AG08395 (cell line): ENCODE measurements at regions not wholly inside any gene's neighbourhood (a gene's known extent, or its start where the extent isn't known, plus 50 kb on each side); places are given as distances from the start of the nearest gene placed in this dataset.
"Not testable (repeated sequence)": the region's sequence is repeated elsewhere in the genome, so short reads cannot be mapped to it uniquely, and the experiment has no call there.

Experiments
- DNase-seq: peaks from one replicate; pipeline ENCODE4 v3.0.0; 2012; ENCODE audit warnings: mixed read lengths, low spot score

DNA sequence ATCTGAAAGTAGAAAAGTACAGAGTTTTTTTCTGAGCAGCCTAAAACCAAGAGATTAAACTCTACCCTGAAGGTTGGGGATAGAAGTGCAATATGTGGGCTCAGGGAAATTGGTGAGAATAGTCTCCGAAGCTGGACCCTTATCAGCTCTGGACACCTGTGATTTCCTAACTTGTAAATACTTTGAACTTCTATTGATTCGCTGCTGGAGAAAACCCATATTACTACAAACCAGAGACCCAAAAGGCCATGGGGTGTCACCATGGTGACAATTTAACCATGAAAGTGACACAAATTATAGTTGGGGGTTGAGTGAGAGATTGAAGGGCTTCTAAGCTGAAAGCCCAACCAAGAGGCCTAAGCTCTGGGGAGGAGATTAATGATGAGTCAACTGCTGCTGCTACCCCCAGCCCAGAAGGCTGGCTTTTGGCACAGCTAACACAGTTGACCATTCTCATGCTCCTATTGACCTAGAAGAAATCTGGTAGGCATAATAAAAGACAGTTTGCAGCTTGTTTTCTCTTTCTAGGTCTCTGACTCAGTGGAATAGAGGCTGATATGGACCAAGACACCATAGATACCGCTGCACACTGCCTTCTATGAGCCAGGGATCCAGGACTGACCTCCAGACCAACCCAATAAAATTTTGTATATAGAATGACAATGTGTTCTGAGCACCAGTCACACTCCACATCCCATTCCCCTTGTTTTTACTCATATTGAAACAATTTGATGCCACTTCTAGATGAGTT is 131.9 kb upstream of the FNDC3A start:
- DNase-seq: no peak

DNA sequence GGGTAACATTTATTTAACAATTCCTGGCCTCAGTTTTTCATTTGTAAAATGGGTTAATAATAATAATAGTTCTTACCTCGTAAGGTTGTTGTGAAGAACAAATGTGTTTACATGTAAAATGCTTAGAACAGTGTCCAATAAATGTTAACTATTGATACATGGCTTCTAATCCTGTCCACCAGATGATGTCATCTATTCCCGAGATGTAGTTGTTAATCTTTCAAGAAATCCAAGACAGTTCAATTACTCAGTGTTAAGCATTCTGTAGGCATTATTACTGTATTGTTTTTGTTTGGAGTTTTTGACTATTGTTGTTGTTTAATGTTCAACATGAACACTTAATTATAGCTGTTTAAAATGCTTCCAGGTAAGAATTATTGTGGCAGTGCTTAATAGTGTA is 131.0 kb upstream of the FNDC3A start:
- DNase-seq: no peak

DNA sequence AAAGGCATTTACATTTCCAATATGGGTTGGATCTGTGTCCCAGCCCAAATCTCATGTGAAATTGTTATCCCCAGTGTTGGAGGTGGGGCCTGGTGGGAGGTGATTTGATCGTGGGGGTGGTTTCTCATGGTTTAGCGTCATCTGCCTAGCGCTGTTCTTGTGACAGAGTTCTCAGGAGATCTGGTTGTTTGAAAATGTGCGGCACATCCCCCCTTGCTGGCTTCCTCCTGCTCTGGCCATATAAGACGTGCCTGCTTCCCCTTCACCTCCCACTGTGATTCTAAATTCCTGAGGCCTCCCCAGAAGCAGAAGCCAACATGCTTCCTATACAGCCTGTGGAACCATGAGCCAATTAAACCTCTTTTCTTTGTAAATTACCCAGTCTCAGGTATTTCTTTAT is 126.2 kb upstream of the FNDC3A start:
- no peak for DNase-seq

DNA sequence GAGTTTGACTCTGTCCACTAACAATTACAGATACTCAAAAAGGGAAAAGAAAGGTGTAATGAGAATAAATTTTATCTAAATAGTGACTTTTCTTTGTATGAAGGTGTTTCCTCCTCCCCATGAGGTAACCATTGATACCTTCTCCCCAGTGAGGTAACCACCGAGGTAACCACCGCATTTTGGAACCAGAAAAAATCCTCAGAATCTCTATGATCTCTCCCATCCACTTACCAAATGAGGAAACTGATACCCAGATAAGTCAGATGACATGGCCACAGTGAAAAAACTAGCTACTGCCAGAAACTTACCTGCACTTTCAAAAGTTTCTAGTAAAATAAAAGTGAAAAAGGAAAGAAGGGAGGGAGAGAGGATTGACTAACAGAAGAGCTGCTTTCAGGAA is 124.0 kb upstream of the FNDC3A start:
- no peak for DNase-seq

DNA sequence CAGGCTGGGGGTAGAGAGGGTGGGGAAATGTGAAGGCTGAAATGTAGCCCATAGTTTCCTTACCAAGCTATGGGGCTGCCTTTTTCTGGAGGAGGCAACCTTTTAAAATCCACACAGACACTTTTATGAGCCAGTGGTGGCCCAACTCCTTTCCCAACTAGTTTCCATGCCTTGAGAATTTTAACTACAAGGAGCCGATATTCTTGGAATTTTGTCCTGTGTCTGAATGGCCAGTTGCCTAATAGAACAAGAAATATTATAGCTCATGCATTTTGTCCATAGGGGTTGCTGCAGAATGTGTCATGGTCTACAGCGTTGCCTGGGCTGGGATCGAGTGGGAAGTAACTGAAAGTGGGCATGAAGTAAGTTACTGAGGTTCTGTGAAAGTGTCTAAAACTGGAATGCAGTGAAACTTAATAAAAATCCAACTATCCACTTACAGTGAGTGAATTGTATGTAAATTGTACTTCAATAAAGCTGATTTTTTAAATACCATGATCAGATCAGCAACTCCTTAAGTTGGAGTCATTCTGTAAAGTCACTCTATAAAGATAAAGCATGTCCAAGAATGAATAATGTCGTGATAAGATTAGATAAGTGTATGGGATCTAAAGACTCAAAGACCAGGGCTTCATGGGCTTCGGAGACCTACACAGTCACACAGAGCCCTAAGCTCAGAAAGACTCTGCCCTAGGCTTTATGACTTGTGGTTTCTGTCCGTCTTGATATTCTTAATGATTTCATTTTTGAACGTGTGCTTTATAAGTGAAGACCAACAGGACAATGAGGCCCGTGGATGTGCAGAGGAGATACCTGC is 122.6 kb upstream of the FNDC3A start:
- no peak for DNase-seq

DNA sequence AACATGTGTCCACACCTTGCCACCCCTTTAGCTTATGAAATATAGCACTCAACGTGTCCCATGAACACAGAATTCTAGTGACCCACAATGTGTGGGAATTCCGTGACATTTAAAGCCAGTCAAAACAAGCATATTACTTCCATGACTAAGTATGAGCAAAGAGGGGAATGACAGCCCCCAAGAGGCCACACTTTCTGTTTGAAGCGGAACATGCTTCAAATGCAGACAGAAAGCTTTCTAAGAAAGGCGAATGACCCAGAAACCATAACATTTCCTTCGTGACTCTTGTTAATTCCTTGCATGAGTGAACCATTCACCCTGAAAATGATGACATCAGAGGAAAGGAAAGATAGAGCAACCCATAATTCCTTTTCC is 122.0 kb upstream of the FNDC3A start:
- no peak for DNase-seq

DNA sequence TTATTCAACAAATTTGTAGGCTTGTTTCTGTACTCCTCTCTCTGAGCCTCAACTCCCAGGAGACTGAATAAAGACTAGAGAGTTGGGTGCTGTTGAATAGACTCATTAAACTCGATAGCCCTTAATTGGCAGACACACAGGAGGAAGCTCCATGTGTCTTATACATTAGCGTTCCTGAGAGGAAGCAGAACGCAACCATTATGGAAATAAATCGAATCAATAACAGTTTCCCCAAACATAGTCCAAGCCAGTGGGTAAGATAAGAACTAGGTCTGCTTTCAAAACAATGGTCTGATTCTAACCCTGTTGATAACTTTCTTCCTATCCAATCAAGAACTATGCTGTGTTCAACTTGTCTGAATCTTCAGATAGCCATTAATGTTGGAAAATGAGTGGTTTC is 118.1 kb upstream of the FNDC3A start:
- no peak for DNase-seq

DNA sequence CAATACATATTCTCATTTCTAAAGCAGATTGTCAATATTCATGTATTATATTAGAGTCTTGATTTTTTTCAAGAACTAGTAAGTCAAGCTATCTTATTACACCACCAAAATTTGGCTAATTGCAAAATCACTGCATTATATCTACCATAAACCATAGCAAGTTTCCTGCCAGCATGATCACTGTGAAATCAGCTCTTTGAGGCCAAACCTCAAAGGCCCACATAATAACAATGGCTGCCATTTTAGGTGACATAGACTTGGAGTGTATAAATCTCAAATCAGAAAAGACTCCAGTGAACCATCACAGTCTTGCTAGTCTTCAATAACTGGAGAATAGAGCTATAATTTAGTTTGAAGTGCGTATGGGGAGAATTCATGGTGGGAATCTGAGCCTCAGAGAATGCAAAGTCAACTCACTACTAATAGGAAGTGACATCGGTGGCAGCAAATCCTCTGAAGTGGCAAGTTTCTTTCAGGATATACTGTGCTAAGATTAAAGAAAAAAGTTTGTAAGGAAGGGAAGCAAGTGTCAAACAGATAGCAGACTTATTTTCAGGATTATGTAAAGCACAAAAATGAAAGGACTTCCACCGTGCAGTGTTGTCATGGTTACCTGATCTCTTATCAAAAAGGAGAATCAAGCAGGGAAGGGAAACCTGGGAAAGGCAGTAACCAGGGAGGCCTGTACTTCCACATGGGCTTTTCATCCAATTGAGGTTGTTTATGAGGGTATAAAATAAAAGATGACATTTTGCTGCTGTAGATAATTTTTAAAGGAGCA is 117.4 kb upstream of the FNDC3A start:
- no peak for DNase-seq

DNA sequence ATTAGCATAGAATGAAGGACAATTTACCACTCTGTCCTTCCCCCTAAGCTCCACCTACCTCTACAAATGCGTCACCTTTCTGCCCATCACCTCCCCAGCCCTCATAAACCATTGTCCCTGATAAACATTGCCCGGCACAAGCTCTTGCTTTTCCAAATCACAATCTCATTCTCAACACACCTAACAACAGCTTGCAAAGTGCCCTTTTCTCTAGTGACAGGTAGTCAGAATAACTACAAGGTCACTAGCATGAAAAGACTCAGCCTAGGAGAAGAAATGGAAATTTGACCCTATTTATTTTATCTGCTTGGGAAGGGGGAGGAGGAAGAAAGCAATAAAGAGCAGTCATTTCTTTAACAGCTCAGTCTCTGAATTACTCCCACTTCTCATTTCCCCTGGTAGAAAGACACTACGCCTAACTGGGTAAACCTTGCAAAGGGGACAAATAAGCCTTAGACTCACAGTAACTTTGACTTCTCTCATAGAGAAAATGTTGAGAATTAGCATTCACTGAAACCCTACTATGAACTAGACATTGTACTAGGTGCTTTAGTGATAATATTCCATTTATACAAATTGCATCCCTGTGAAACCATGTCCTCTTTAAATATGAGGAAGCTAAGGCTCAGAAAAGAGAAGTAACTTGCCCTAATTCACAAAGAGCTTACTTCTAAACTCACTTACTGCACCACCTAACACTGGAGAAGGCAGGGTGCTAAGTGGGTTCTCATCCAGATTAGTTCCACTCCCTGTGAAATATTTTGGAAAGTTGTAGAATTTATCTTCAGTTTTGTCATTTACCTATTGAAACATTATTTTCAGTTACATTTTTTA is 116.2 kb upstream of the FNDC3A start:
- no peak for DNase-seq

DNA sequence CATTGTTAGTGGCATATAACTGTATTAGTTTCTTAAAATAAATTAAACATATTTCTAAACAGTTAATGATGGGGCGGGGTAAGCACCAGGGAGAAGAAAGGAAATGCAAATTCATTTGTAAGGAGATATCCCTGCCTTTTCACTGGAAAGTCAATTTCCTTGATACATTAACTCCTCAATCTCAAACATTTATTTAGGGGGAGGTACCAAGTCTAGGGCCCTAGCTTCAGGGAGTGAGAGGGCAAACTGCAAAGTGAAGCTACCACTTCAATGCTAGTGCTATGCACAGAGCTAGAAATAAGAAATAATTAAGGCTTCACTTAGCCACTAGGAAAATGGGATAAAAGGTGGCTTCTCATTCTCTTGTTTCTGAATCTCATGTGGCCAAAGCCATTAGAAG is 115.3 kb upstream of the FNDC3A start:
- DNase-seq: no peak

DNA sequence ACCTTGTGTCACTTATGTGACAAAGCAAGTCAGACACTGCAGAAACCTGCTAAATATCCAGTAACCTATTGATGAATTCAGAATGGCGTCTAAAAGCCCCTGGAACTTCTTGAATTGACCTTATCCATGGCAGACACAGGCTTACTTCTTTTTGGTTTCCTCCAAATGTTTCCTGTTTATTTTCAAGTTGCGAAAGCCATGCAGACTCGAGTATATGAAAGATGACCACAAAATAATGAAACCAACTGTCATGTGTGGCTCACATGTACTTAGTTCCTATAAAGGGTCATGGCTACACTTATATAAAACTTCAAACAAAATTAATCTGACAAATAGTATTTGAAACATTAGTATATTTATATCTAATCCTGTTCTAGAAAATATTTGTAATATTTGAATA is 113.1 kb upstream of the FNDC3A start:
- DNase-seq: no peak

DNA sequence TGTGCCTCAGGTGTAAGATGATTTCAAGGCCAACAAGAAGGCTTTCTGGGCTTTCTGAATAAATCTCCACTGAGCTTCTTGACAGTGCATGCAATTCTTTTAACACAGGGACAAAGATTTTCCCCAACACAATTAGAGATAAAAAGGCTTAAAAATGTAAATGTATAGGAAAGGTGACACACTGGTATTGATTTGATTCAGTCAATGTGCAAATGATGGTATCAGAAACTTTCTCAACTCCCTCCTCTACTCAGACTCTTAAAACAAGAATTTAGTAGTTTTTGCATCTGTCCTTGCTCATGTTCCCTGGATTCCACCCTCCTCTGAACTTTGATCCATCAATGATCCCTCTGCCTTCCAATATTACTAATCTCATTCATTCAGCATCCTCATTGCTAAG is 111.6 kb upstream of the FNDC3A start:
- DNase-seq: no peak

DNA sequence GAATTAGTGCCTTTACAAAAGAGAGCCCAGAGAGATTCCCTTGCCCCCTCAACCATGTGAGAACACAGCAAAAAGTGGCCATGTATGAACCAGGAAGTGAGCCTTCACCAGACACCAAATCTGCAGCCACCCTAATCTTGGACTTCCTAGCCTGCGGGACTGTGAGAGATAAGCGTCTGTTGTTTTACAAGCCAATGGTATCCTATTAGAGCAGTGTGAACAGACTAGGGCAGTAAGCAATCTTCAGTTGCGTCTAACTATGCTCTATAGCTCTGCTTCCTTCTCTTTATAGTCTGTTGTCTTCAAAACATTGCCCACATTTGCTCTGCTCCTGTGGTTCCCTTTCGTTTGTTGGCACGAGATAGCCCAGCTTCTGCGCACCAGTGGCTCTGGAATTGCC is 109.5 kb upstream of the FNDC3A start:
- no peak for DNase-seq

DNA sequence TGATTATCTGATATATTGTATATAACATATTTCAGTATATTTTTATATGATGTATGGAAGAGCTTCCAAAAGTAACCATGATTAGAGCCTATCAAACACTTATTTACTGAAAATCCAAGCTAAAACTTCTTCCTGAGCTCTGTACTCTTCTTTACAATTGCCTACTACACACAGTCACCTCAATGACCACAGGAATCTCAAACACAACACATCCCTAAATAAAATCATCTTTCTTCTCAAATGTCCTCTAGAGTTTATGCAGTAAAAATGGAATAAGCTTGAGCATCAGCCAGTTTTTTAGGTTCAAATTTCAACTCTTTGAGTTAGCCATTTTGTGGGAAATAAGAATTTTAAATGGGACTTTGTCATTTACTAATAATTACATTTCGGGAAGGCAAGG is 102.6 kb upstream of the FNDC3A start:
- no peak for DNase-seq

DNA sequence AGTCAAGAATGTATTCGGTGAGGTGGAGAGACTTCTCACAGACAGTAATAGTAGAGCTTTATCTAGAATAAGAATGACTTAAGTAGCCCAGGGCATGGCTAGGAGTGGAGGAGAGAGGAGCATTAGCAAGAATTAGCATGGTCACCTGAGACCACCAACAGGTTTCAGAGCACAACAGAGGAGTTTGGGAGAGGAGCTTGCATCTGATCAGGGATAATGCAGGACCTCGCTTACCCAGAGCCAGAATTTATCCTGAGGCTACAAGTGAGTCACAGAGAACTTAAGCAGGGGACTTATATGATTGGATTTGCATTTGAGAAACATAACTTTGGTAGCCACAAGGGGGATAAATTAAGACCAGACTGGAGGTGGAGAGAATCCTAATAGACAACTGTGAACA is 102.1 kb upstream of the FNDC3A start:
- peak; percentile 36 for DNase-seq

DNA sequence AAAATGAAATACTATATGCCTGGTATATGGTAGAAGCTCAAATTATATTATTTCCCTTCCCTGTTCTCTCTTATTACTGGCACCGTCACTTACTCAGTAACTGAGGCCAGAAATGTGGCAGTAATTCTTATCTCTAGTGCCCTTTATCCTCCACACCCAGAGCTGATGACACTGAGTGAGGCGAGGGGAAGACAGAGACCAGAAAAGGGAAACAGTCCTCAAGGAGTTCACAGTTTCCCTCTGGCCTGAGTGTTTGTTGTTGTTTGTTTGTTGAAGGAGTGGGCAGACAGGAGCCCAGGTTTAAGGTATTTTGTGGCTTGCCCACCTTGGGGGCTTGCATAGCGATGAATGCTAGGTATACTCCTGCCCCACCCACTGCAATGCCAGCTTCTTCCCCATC is 101.5 kb upstream of the FNDC3A start:
- DNase-seq: no peak

DNA sequence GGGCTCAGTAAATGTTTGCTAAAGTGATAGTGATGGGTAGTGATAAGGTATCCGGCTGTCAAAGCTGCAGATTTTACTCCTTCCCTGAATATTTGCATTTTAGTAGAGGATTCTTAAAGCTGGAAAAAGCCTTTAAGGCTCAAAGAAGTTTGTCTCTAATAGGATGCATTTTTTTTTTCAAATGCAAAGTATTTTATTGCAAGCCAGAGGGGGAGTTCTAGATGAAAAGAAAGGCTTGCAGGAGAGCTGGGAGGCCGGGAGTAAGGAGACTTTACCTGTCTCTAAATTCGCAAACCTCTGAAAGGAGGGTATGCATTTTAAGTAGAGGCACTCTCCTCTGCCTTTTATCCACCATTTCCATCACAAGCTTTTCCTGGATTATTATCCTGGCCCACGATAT is 100.7 kb upstream of the FNDC3A start:
- DNase-seq: no peak

DNA sequence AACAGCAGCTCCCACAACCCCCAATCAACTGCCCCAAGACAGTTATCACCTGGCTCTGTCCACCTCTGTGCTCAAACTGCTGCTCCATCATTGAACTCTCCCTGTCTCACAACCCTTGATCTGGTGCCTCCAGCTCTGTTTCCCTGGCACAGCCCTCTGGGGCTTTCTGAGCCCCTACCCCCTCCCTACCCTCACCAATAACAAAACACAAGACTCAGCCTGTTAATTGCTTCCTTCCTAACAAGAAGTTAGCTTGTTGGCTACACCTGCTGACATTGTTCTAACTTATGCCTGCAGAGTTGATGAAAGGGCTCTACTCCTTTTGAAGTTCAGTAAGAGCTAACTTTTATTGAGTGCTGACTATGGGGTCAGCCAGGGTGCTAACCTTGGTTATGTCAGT is 99.4 kb upstream of the FNDC3A start:
- no peak for DNase-seq

DNA sequence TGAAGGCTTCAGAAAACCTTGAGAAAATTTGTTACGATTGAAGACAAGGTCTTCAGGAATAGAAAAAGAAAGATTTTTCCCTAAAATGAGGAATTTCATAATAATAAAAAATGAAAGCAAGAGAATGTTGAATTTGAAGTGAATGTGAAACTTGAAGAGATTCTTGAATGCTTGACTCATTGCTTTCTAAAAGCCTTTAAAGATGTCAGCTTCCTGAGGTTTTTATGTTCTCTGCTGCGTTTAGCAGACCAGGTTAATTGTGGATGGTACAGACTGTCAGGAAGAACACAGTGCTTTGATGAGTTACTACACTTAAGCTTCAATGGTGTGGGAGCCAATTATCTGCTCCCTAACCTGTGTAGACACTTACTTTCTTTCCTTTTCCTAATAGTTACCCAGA is 96.3 kb upstream of the FNDC3A start:
- DNase-seq: no peak

DNA sequence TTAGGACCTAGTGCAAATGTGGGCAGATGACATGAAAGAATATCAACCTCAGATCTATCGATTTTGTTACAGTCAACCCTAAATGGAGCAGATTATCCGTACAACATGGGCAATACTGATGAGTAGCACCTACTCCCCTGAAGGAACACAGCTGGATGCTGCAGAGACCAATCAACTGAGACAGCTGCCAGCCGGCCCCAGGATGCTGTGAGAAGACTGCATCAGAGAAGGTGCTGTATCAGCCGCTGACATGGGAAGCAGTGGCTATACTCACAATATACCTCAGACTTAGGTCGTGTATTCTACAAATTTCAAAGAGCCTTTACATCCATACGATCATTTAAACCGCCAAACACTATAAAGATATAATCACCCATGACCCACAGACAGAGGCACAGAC is 95.9 kb upstream of the FNDC3A start:
- no peak for DNase-seq

DNA sequence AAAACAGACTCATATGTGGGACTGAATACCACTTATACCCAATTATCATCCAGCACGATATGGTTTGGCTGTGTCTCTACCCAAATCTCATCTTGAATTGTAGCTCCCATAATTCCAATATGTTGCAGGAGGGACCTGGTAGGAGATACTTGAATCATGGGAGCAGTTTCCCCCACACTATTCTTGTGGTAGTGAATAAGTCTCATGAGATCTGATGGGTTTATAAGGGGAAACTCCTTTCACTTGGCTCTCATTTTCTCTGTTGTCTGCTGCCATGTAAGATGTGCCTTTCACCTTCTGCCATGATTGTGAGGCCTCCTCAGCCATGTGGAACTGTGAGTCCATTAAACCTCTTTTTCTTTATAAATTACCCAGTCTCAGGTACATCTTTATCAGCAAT is 91.9 kb upstream of the FNDC3A start:
- not testable (repeated sequence) for DNase-seq

DNA sequence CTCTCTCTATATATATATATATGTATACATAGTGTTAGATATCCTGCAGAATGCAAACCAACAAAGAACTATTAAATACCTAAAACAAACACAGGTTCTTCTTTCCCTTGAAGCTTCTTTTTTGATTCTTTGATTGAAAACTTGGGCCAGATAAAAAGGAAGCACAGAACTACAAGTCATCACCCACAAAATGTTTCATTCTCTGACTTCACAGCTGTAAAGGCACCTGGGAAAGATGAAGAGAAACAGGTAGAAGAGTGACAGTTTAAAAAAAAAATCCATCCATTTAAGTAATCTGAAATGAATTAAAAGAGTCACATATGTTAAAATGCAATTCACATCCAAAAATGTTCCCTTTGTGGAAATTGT is 90.7 kb upstream of the FNDC3A start:
- no peak for DNase-seq
